ENCODE measurements at regions not wholly inside any gene's neighbourhood (a gene's known extent, or its start where the extent isn't known, plus 50 kb on each side); places are given as distances from the start of the nearest gene placed in this dataset.

DNA sequence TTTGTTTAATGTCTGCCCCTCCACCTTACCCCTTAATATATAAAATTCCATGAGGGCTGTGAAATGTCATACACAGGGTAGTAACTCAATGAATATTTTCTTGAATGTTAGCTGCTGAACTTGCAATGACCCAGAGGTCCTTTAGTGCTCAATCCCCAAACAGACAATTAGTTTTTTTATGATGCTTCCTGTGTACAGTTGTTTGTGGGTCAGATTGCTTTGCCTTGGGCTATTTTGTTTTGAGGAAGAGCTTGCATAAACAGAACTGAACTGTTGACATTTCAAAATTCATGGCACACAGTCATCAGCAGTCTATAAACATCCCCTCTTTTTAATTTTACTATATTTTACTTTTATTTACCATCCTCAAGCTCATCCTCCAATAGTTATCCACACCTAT is 820.5 kb upstream of the SEL1L start:
- TF ChIP-seq TAF1 (IDR thresholded peaks at IDR 0.05; ENCODE audit: borderline replicate concordance, insufficient read depth, low read length) (no peak), POLR2AphosphoS5 (IDR thresholded peaks at IDR 0.05; ENCODE audit: low read depth, low read length) (no peak)
